SK-N-MC (cell line): ENCODE measurements at regions not wholly inside any gene's neighbourhood (a gene's known extent, or its start where the extent isn't known, plus 50 kb on each side); places are given as distances from the start of the nearest gene placed in this dataset.

Experiments used
- EZH2 ChIP-seq: fragments of 200-600 bp; sonication (generic); IDR thresholded peaks from one replicate; pipeline ENCODE4 v1.6.1; 2017; ENCODE audit warnings: antibody characterized with exemption
- FOXP2 ChIP-seq: optimal IDR thresholded peaks from 2 replicates; pipeline ENCODE3; 2011; ENCODE audit warnings: mild to moderate bottlenecking, moderate library complexity; ENCODE audit not compliant: insufficient read depth; ENCODE audit errors: extremely low read length, control extremely low read depth
- POLR2AphosphoS5 ChIP-seq: IDR thresholded peaks from 2 replicates; pipeline ENCODE4 v1.6.1; 2012; ENCODE audit warnings: mild to moderate bottlenecking, low read depth, low read length, borderline replicate concordance

- TF ChIP-seq EZH2 (no peak), POLR2AphosphoS5 (no peak), FOXP2 (no peak)
Measured at GRCh38 chr1:88068407-88068960, 615.6 kb upstream of the PKN2 start.
